Astrocyte of the spinal cord (primary cell): ENCODE measurements at regions not wholly inside any gene's neighbourhood (a gene's known extent, or its start where the extent isn't known, plus 50 kb on each side); places are given as distances from the start of the nearest gene placed in this dataset.

Experiments used
- DNase-seq: peaks from one replicate; pipeline ENCODE4 v3.0.0; 2011; ENCODE audit warnings: low read depth, low spot score
- H3K4me3 ChIP-seq: 2 replicates; pipeline ENCODE4 v1.5.1; 2011; ENCODE audit warnings: low read depth, mild to moderate bottlenecking, low read length, moderate library complexity
- CTCF ChIP-seq: IDR thresholded peaks from 2 replicates; pipeline ENCODE4 v1.5.1; 2012; ENCODE audit warnings: low read depth, mild to moderate bottlenecking, low read length, inconsistent platforms
- in situ Hi-C: cut with HindIII; loops from 2 replicates; pipeline ENCODE4 v1.10.0; 2017; ENCODE audit warnings: low sequenced_read_pairs

- no peak for TF ChIP-seq CTCF
- no peak overlapping the region for H3K4me3 ChIP-seq
- in situ Hi-C loops: no loop called here
- no peak for DNase-seq
Observed at GRCh38 chr1:62993844-62994243, 209.9 kb downstream of the ATG4C start.

GRCh38 chr1:62995173-62995572 lies 211.2 kb downstream of the ATG4C start:
- no peak for DNase-seq
- H3K4me3 ChIP-seq: no peak overlapping the region
- in situ Hi-C loops: no loop called here
- TF ChIP-seq CTCF: no peak

- in situ Hi-C loops: no loop called here
- no peak overlapping the region for H3K4me3 ChIP-seq
- no peak for DNase-seq
- TF ChIP-seq CTCF: no peak
Observed at GRCh38 chr1:62997884-62998283, 214.0 kb downstream of the ATG4C start.

GRCh38 chr1:62998845-62999649 lies 215.1 kb downstream of the ATG4C start:
- TF ChIP-seq CTCF: no peak
- in situ Hi-C loops: no loop called here
- no peak overlapping the region for H3K4me3 ChIP-seq
- no peak for DNase-seq

GRCh38 chr1:63000508-63000907 lies 216.6 kb downstream of the ATG4C start:
- no peak overlapping the region for H3K4me3 ChIP-seq
- in situ Hi-C loops: no loop called here
- no peak for TF ChIP-seq CTCF
- no peak for DNase-seq

GRCh38 chr1:63004868-63005267 lies 220.9 kb downstream of the ATG4C start:
- DNase-seq: peak; percentile 18
- TF ChIP-seq CTCF: peak; percentile 55
- in situ Hi-C loops: no loop called here
- H3K4me3 ChIP-seq: no peak overlapping the region

GRCh38 chr1:63005812-63006211 lies 221.9 kb downstream of the ATG4C start:
- TF ChIP-seq CTCF: no peak
- no peak for DNase-seq
- H3K4me3 ChIP-seq: no peak overlapping the region
- in situ Hi-C loops: no loop called here
